RWPE1 (cell line): ENCODE measurements at regions not wholly inside any gene's neighbourhood (a gene's known extent, or its start where the extent isn't known, plus 50 kb on each side); places are given as distances from the start of the nearest gene placed in this dataset.

Experiments
- CTCF ChIA-PET: fragments of 350-600 bp; sonication (Branson Sonifier 250); formaldehyde crosslinking; extraction: SDS; loops from one replicate; lab custom pipeline; 2021; lab: Yijun Ruan, JAX
- POLR2A ChIA-PET: fragments of 400-600 bp; formaldehyde crosslinking; extraction: SDS; loops from one replicate; lab custom pipeline; 2020; ENCODE audit warnings: antibody characterized with exemption; ENCODE audit not compliant: low non-redundant PET; lab: Yijun Ruan, JAX
- DNase-seq: peaks from one replicate; pipeline ENCODE4 v3.0.0; 2012; ENCODE audit warnings: low spot score
- H3K27ac ChIP-seq: fragments of 450-650 bp; 2 replicates; pipeline ENCODE4 v1.5.1; 2017
- CTCF ChIP-seq: fragments of 450-650 bp; conservative IDR thresholded peaks from 2 replicates; pipeline ENCODE4 v1.5.1; 2017; ENCODE audit warnings: low read depth, mild to moderate bottlenecking

DNA sequence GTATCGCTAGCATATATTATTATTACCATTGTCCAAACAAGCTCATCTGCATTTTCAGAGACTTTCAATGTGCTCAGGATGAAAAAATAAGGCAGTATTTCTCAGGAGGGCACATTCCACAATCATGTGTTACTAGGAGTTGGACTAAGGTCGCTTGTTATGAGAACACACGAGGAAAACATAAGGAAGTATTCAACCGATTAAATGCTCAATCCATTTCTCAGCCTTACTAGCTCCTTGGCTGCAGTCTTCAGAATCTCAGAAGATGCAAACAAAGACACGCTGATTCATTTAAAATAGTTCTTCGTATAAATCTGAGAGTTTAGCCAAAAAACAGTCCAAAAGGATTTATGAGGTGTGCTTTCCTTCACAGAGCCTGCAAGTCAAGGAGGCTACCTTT lies 82.0 kb upstream of the JAK1 start:
- CTCF ChIA-PET: interaction anchor here (0.7 kb wide), 1 partner anchor 11 kb away, joined by 3 read pairs; no protein-coding TSS in a partner anchor
- no peak overlapping the region for H3K27ac ChIP-seq
- POLR2A ChIA-PET: no interaction called here
- TF ChIP-seq CTCF: no peak
- DNase-seq: no peak

- CTCF ChIA-PET: interaction anchor here (0.6 kb wide), 1 partner anchor 10 kb away, joined by 3 read pairs; no protein-coding TSS in a partner anchor
- no peak overlapping the region for H3K27ac ChIP-seq
- POLR2A ChIA-PET: no interaction called here
- DNase-seq: no peak
- no peak for TF ChIP-seq CTCF
Measured at GRCh38 chr1:65049941-65050713, 83.8 kb upstream of the JAK1 start.

- CTCF ChIA-PET: interaction anchor here (0.6 kb wide), 1 partner anchor 10 kb away, joined by 3 read pairs; no protein-coding TSS in a partner anchor
- H3K27ac ChIP-seq: no peak overlapping the region
- TF ChIP-seq CTCF: no peak
- POLR2A ChIA-PET: no interaction called here
- DNase-seq: no peak
Measured at GRCh38 chr1:65050735-65051134, 84.4 kb upstream of the JAK1 start.

GRCh38 chr1:65054481-65054880 lies 88.1 kb upstream of the JAK1 start:
- no peak for DNase-seq
- ChIA-PET CTCF (interaction anchor here (0.7 kb wide), 1 partner anchor 8 kb away, joined by 3 read pairs; no protein-coding TSS in a partner anchor), POLR2A (no interaction called here)
- H3K27ac ChIP-seq: no peak overlapping the region
- TF ChIP-seq CTCF: no peak

DNA sequence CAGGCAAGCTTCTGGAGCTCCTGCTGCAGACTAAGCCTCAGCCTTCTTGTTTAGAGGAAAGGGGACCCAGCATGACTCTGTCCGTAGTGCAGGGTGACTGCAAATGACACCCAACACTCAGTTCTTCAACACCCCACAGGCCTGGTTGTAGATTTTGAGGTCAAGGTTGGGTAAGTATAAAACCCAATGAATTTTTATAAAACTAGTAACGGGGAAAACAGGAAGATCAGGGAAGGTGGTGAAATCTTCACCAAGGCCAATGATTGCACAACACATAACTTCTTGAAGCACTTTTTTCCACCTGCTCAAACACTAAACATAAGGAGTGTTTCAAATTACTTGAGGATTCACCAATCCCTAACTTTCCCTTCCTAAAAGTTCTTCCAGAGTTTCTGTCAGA lies 89.4 kb upstream of the JAK1 start:
- POLR2A ChIA-PET: no interaction called here
- TF ChIP-seq CTCF: no peak

DNA sequence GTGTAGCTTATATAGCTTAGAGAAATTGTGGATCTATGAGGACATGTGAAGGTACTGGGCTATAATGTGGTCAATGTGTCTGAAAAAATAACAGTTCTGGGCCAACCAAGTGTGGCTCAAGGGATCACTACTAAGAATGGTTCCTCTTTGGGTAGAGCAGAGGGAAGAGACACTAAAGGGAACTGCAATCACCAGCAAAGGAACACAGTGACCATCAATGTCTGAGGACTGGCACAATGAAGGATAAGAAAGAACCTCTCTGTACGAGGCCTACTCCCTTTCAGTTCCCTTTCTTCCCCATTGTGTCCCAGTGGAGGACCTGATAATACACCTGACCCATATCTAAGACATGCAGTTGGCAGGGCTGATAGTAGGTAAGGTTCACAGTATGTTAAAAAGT lies 89.9 kb upstream of the JAK1 start:
- POLR2A ChIA-PET: no interaction called here
- CTCF ChIA-PET: no interaction called here

More for the DNA sequence above, 89.4 kb upstream of the JAK1 start:
- no peak for DNase-seq
- no peak overlapping the region for H3K27ac ChIP-seq
- CTCF ChIA-PET: no interaction called here

More for the DNA sequence above, 89.9 kb upstream of the JAK1 start:
- H3K27ac ChIP-seq: no peak overlapping the region
- TF ChIP-seq CTCF: no peak
- no peak for DNase-seq
